BE2C (cell line): ENCODE measurements at regions not wholly inside any gene's neighbourhood (a gene's known extent, or its start where the extent isn't known, plus 50 kb on each side); places are given as distances from the start of the nearest gene placed in this dataset.

Experiments
- DNase-seq: peaks from one replicate; pipeline ENCODE4 v3.0.0-alpha.2; 2020
- H3K27me3 ChIP-seq: fragments of 250-450 bp; sonication (Bioruptor Pico); 2 replicates; pipeline ENCODE4 v1.5.1; 2020; ENCODE audit warnings: mild to moderate bottlenecking
- H3K36me3 ChIP-seq: fragments of 250-450 bp; sonication (Bioruptor Pico); 2 replicates; pipeline ENCODE4 v1.5.1; 2020; ENCODE audit warnings: mild to moderate bottlenecking
- H3K4me1 ChIP-seq: fragments of 250-450 bp; sonication (Bioruptor Pico); 2 replicates; pipeline ENCODE4 v1.5.1; 2020
- H3K4me3 ChIP-seq: 2 replicates; pipeline ENCODE4 v1.5.1; 2011; ENCODE audit warnings: low read depth, low read length
- H3K9me3 ChIP-seq: fragments of 250-450 bp; sonication (Bioruptor Pico); 2 replicates; pipeline ENCODE4 v1.5.1; 2020
- CTCF ChIP-seq: IDR thresholded peaks from 2 replicates; pipeline ENCODE4 v1.5.1; 2012; ENCODE audit warnings: mild to moderate bottlenecking, low read depth, low read length

GRCh38 chr13:40002016-40002415, 346.6 kb downstream of the COG6 start:
- no peak for TF ChIP-seq CTCF
- Histone ChIP-seq H3K4me1 (no peaks in the 10 kb centered on the region), H3K9me3 (no peaks in the 10 kb centered on the region), H3K27me3 (no peaks in the 10 kb centered on the region), H3K36me3 (no peaks in the 10 kb centered on the region), H3K4me3 (no peak overlapping the region)
- no peak for DNase-seq

- Histone ChIP-seq H3K9me3 (no peaks in the 10 kb centered on the region), H3K4me1 (no peaks in the 10 kb centered on the region)
- DNase-seq = no peak
Measured at GRCh38 chr13:40013554-40013953, 358.1 kb downstream of the COG6 start.

GRCh38 chr13:40016953-40017660, 361.6 kb downstream of the COG6 start:
- Histone ChIP-seq H3K27me3 (no peaks in the 10 kb centered on the region), H3K36me3 (no peaks in the 10 kb centered on the region), H3K4me3 (no peak overlapping the region), H3K4me1 (no peaks in the 10 kb centered on the region), H3K9me3 (no peaks in the 10 kb centered on the region)
- no peak for TF ChIP-seq CTCF
- DNase-seq = no peak

More at GRCh38 chr13:40013554-40013953, 358.1 kb downstream of the COG6 start:
- TF ChIP-seq CTCF = no peak
- H3K4me3 ChIP-seq = no peak overlapping the region
- no peaks in the 10 kb centered on the region for H3K27me3 ChIP-seq
- H3K36me3 ChIP-seq = no peaks in the 10 kb centered on the region

GRCh38 chr13:40017662-40018262, 362.3 kb downstream of the COG6 start:
- no peaks in the 10 kb centered on the region for H3K9me3 ChIP-seq
- DNase-seq = no peak
- no peak overlapping the region for H3K4me3 ChIP-seq
- H3K4me1 ChIP-seq = no peaks in the 10 kb centered on the region
- no peaks in the 10 kb centered on the region for H3K36me3 ChIP-seq
- TF ChIP-seq CTCF = no peak
- H3K27me3 ChIP-seq = no peaks in the 10 kb centered on the region

GRCh38 chr13:40023595-40024203, 368.2 kb downstream of the COG6 start:
- Histone ChIP-seq H3K27me3 (no peaks in the 10 kb centered on the region), H3K36me3 (no peaks in the 10 kb centered on the region), H3K4me1 (no peaks in the 10 kb centered on the region), H3K9me3 (no peaks in the 10 kb centered on the region), H3K4me3 (no peak overlapping the region)
- no peak for DNase-seq
- TF ChIP-seq CTCF = no peak
